K562 (cell line): ENCODE measurements at regions not wholly inside any gene's neighbourhood (a gene's known extent, or its start where the extent isn't known, plus 50 kb on each side); places are given as distances from the start of the nearest gene placed in this dataset.

Experiments
- ATAC-seq: fragments of 200-7000 bp; cut with Tn5 transposase; 3 replicates; pipeline ENCODE4 v1.9.1; 2020; ENCODE audit warnings: moderate library complexity
- BruUV-seq: library from RNA; stranded (reverse); fragments of 400-500 nt; replicated peaks from 2 replicates; lab custom pipeline; 2021; lab: Mats Ljungman, UMichigan
- CTCF ChIA-PET: fragments of 300-600 bp; formaldehyde crosslinking; extraction: SDS; loops from one replicate; lab custom pipeline; 2021; ENCODE audit warnings: low intra/inter-chr PET ratio; lab: Yijun Ruan, JAX
- POLR2A ChIA-PET: fragments of 300-600, 350-650 bp; sonication (Branson Sonifier 250); formaldehyde crosslinking; extraction: SDS; loops from one replicate; lab custom pipeline; 2021; ENCODE audit warnings: antibody characterized with exemption, inconsistent platforms; lab: Yijun Ruan, JAX
- DNase-seq, 4 experiments: peaks; one replicate each; pipeline versions ENCODE4 v3.0.0 to v3.0.0-alpha.2; 2011 to 2018; ENCODE audit warnings: low spot score in 3 of 4, mixed read lengths in 3 of 4; ENCODE audit errors: extremely low read depth in 1 of 4
- FAIRE-seq: peaks from 2 replicates; lab custom pipeline; 2011; peaks lifted over from hg19 to GRCh38; lab: Jason Lieb, UNC
- H2AFZ ChIP-seq: 2 replicates; pipeline ENCODE4 v1.6.0; 2011; ENCODE audit warnings: low read depth, low read length, control low read depth, inconsistent platforms
- H3K27ac ChIP-seq: fragments of 200-600 bp; 3 replicates; pipeline ENCODE4 v1.8.0; 2011; ENCODE audit warnings: low read depth, mild to moderate bottlenecking, control low read depth, inconsistent platforms, low read length, moderate library complexity, mixed read lengths; ENCODE audit errors: extremely low read depth
- H3K27me3 ChIP-seq, 2 experiments: fragments of 300-600 bp in 1 of 2; 2 replicates in 1 of 2; 3 replicates in 1 of 2; pipeline versions ENCODE4 v1.6.0 to v1.8.0; 2011; ENCODE audit warnings: inconsistent platforms in 2 of 2, low read length in 2 of 2, mild to moderate bottlenecking in 1 of 2, mixed read lengths in 1 of 2, moderate library complexity in 1 of 2; ENCODE audit not compliant: control insufficient read depth in 2 of 2, insufficient read depth in 2 of 2
- H3K36me3 ChIP-seq: fragments of 300-600 bp; 3 replicates; pipeline ENCODE4 v1.8.0; 2011; ENCODE audit warnings: mild to moderate bottlenecking, low read length, inconsistent platforms; ENCODE audit not compliant: control insufficient read depth, insufficient read depth
- H3K4me1 ChIP-seq, 2 experiments: fragments of 200-600 bp in 1 of 2; replicated peaks in 1 of 2; 2 replicates in 1 of 2; 3 replicates in 1 of 2; pipeline versions ENCODE4 v1.5.1 to v1.8.0; 2011; ENCODE audit warnings: inconsistent platforms in 2 of 2, low read length in 2 of 2, mild to moderate bottlenecking in 1 of 2, mixed read lengths in 1 of 2, moderate library complexity in 1 of 2; ENCODE audit not compliant: control insufficient read depth in 2 of 2, insufficient read depth in 2 of 2
- H3K4me2 ChIP-seq: 2 replicates; pipeline ENCODE4 v1.6.1; 2011; ENCODE audit warnings: low read length, control low read depth, inconsistent platforms, mixed read lengths; ENCODE audit not compliant: insufficient read depth
- H3K4me3 ChIP-seq: fragments of 200-600 bp; sonication (generic), shearing (Covaris generic); 2 replicates; pipeline ENCODE4 v1.5.1; 2016; ENCODE audit warnings: control low read depth, inconsistent platforms
- H3K79me2 ChIP-seq: fragments of 200-600 bp; 3 replicates; pipeline ENCODE4 v1.8.0; 2011; ENCODE audit warnings: low read length, inconsistent platforms; ENCODE audit not compliant: control insufficient read depth, insufficient read depth
- H3K9ac ChIP-seq, 2 experiments: 2 replicates each; pipeline versions ENCODE4 v1.6.0 to v1.6.1; 2011; ENCODE audit warnings: low read depth in 2 of 2, low read length in 2 of 2, control low read depth in 1 of 2, inconsistent platforms in 1 of 2, mild to moderate bottlenecking in 1 of 2, mixed read lengths in 1 of 2; ENCODE audit not compliant: insufficient read depth in 1 of 2
- H3K9me1 ChIP-seq: one replicate; pipeline ENCODE4 v1.6.0; 2011; ENCODE audit warnings: inconsistent platforms, mild to moderate bottlenecking, low read length, moderate library complexity; ENCODE audit not compliant: control insufficient read depth, insufficient read depth
- H3K9me3 ChIP-seq: replicated peaks from 2 replicates; pipeline ENCODE4 v1.5.1; 2011; ENCODE audit warnings: low read depth, low read length, inconsistent platforms; ENCODE audit not compliant: control insufficient read depth, insufficient read depth
- H4K20me1 ChIP-seq: replicated peaks from 2 replicates; pipeline ENCODE4 v1.6.1; 2011; ENCODE audit warnings: low read length, inconsistent platforms, mixed read lengths; ENCODE audit not compliant: control insufficient read depth, insufficient read depth
- BCL6 ChIP-seq: fragments of 250-450 bp; sonication (Bioruptor Pico); IDR thresholded peaks from 2 replicates; pipeline ENCODE4 v1.4.0; 2020
- CBFA2T2 ChIP-seq: fragments of 450-650 bp; conservative IDR thresholded peaks from 2 replicates; pipeline ENCODE4 v1.6.1; 2017; ENCODE audit warnings: mild to moderate bottlenecking
- CBFB ChIP-seq: sonication (generic); formaldehyde crosslinking; IDR thresholded peaks from 2 replicates; pipeline ENCODE4 v1.4.0; 2020; ENCODE audit warnings: mild to moderate bottlenecking, missing genetic modification reagents
- CEBPB ChIP-seq: fragments of 450-650 bp; IDR thresholded peaks from 2 replicates; pipeline ENCODE4 v1.6.1; 2016; ENCODE audit warnings: missing genetic modification characterization, missing compliant biosample characterization
- CHD1 ChIP-seq: fragments of 200-600 bp; sonication (generic); IDR thresholded peaks from one replicate; pipeline ENCODE4 v1.6.1; 2012; ENCODE audit warnings: mild to moderate bottlenecking, moderate library complexity, low read length, inconsistent platforms
- EGR1 ChIP-seq: fragments of 450-650 bp; conservative IDR thresholded peaks from 2 replicates; pipeline ENCODE4 v1.6.1; 2017; ENCODE audit warnings: mild to moderate bottlenecking
- ETV1 ChIP-seq: fragments of 450-650 bp; conservative IDR thresholded peaks from 2 replicates; pipeline ENCODE4 v1.6.1; 2016; ENCODE audit warnings: missing genetic modification characterization, control low read depth, low read depth, missing compliant biosample characterization
- HDAC1 ChIP-seq, 2 experiments: fragments of 450-650 bp; IDR thresholded peaks; 2 replicates each; pipeline ENCODE4 v1.6.1; 2016 to 2017; ENCODE audit warnings: inconsistent platforms in 1 of 2, mild to moderate bottlenecking in 1 of 2, moderate library complexity in 1 of 2
- NFIC ChIP-seq: fragments of 450-650 bp; IDR thresholded peaks from 2 replicates; pipeline ENCODE4 v1.6.1; 2017; ENCODE audit warnings: mild to moderate bottlenecking, inconsistent platforms
- PREB ChIP-seq: sonication (generic); formaldehyde crosslinking; IDR thresholded peaks from 2 replicates; pipeline ENCODE4 v1.8.1; 2023; ENCODE audit warnings: mild to moderate bottlenecking, missing genetic modification reagents
- RBBP5 ChIP-seq: fragments of 200-600 bp; sonication (generic); IDR thresholded peaks from 2 replicates; pipeline ENCODE4 v1.6.1; 2012; ENCODE audit warnings: borderline replicate concordance, mild to moderate bottlenecking, low read length, control low read depth, inconsistent platforms; ENCODE audit not compliant: insufficient read depth, poor library complexity, severe bottlenecking
- TRIM28 ChIP-seq: fragments of 450-650 bp; IDR thresholded peaks from 2 replicates; pipeline ENCODE4 v1.6.1; 2017
- ZNF23 ChIP-seq: fragments of 250-450 bp; sonication (Bioruptor Pico); IDR thresholded peaks from 2 replicates; pipeline ENCODE4 v1.4.0; 2020; ENCODE audit warnings: mild to moderate bottlenecking
- ZNF830 ChIP-seq: fragments of 250-450 bp; sonication (Bioruptor Pico); IDR thresholded peaks from 2 replicates; pipeline ENCODE4 v1.5.0; 2021; ENCODE audit warnings: mild to moderate bottlenecking
- WGBS: fragments of 100-300 bp; shearing (Covaris generic); methylation state at CpG from one replicate; pipeline ENCODE4 v1.1.6; 2016; ENCODE audit warnings: low coverage, mixed read lengths; ENCODE audit not compliant: insufficient coverage; ENCODE audit errors: missing lambda C conversion rate; 5-methylcytosine and 5-hydroxymethylcytosine counted together
- in situ Hi-C: fragments of 300-500 bp; cut with MboI; formaldehyde crosslinking; loops from 4 replicates; pipeline ENCODE4 v1.15.0; 2018; ENCODE audit warnings: inconsistent platforms, mixed read lengths
- intact Hi-C: fragments of 100-400 bp; cut with micrococcal nuclease; formaldehyde crosslinking; loops from 2 replicates; pipeline ENCODE4 v1.14.2; 2022
- TF ChIP-seq, protein P1 (sequence below): IDR thresholded peaks from 2 replicates; pipeline ENCODE4 v1.6.1; 2016; ENCODE audit warnings: missing genetic modification characterization, missing compliant biosample characterization
- TF ChIP-seq, protein P2 (sequence below): fragments of 250-450 bp; sonication (Bioruptor Pico); IDR thresholded peaks from 2 replicates; pipeline ENCODE4 v1.5.0; 2022; ENCODE audit warnings: mild to moderate bottlenecking

- no peak for TF ChIP-seq ZNF23
- TF ChIP-seq BCL6 (CRISPR knock-in tag): no peak
- TF ChIP-seq RBBP5: no peak
- TF ChIP-seq CBFA2T2: no peak
- no peak for TF ChIP-seq NFIC
- TF ChIP-seq, protein P1, sequence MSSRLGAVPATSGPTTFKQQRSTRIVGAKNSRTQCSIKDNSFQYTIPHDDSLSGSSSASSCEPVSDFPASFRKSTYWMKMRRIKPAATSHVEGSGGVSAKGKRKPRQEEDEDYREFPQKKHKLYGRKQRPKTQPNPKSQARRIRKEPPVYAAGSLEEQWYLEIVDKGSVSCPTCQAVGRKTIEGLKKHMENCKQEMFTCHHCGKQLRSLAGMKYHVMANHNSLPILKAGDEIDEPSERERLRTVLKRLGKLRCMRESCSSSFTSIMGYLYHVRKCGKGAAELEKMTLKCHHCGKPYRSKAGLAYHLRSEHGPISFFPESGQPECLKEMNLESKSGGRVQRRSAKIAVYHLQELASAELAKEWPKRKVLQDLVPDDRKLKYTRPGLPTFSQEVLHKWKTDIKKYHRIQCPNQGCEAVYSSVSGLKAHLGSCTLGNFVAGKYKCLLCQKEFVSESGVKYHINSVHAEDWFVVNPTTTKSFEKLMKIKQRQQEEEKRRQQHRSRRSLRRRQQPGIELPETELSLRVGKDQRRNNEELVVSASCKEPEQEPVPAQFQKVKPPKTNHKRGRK: no peak
Observed at GRCh38 chr14:51333901-51334521, 94.0 kb downstream of the TMX1 start (continued).

GRCh38 chr14:51334566-51334965, 94.5 kb downstream of the TMX1 start:
- in situ Hi-C loops (no loop called here), intact Hi-C loops (no loop called here)
- CTCF ChIA-PET: no interaction called here
- Histone ChIP-seq H3K79me2 (no peaks in the 10 kb centered on the region), H2AFZ (no peak overlapping the region), H3K4me3 (no peak overlapping the region), H3K9me3 (no peaks in the 10 kb centered on the region), H3K4me1 (no peaks in the 10 kb centered on the region), H3K9ac (no peak overlapping the region), H3K4me2 (no peak overlapping the region), H4K20me1 (no peaks in the 10 kb centered on the region), H3K9me1 (no peaks in the 10 kb centered on the region), H3K27me3 (no peaks in the 10 kb centered on the region), H3K36me3 (no peaks in the 10 kb centered on the region), H3K27ac (no peak overlapping the region)
- no peak for FAIRE-seq
- DNase-seq: no peak
- POLR2A ChIA-PET: no interaction called here
- ATAC-seq: no peak
- WGBS: 0% methylated on average over 5 of the region's 5 CpGs
- no TSS peak for BruUV-seq
- TF ChIP-seq EGR1: no peak
- TF ChIP-seq, protein P2, sequence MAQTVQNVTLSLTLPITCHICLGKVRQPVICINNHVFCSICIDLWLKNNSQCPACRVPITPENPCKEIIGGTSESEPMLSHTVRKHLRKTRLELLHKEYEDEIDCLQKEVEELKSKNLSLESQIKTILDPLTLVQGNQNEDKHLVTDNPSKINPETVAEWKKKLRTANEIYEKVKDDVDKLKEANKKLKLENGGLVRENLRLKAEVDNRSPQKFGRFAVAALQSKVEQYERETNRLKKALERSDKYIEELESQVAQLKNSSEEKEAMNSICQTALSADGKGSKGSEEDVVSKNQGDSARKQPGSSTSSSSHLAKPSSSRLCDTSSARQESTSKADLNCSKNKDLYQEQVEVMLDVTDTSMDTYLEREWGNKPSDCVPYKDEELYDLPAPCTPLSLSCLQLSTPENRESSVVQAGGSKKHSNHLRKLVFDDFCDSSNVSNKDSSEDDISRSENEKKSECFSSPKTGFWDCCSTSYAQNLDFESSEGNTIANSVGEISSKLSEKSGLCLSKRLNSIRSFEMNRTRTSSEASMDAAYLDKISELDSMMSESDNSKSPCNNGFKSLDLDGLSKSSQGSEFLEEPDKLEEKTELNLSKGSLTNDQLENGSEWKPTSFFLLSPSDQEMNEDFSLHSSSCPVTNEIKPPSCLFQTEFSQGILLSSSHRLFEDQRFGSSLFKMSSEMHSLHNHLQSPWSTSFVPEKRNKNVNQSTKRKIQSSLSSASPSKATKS: no peak
- no peak for TF ChIP-seq TRIM28
- TF ChIP-seq PREB (CRISPR knock-in tag): no peak
- no peak for TF ChIP-seq HDAC1 (IDR thresholded peaks at IDR 0.05)
- no peak for TF ChIP-seq ZNF830 (CRISPR knock-in tag)
- no peak for TF ChIP-seq CBFB (CRISPR knock-in tag)
- no peak for TF ChIP-seq CHD1
- TF ChIP-seq CEBPB (tag): no peak
- TF ChIP-seq ETV1: no peak
